DND-41 (cell line): ENCODE measurements at regions not wholly inside any gene's neighbourhood (a gene's known extent, or its start where the extent isn't known, plus 50 kb on each side); places are given as distances from the start of the nearest gene placed in this dataset.
"Not testable (repeated sequence)": the region's sequence is repeated elsewhere in the genome, so short reads cannot be mapped to it uniquely, and the experiment has no call there.

Experiments
- ATAC-seq: fragments of 200-7000 bp; cut with Tn5 transposase; 3 replicates; pipeline ENCODE4 v1.9.1; 2021; ENCODE audit warnings: low read depth; ENCODE audit not compliant: insufficient read depth
- DNase-seq: peaks from one replicate; pipeline ENCODE4 v3.0.0-alpha.2; 2020
- H2AFZ ChIP-seq: 2 replicates; pipeline ENCODE4 v1.6.0; 2012; ENCODE audit warnings: low read depth, low read length
- H3K27ac ChIP-seq: 2 replicates; pipeline ENCODE4 v1.5.1; 2012; ENCODE audit warnings: low read length, inconsistent platforms
- H3K27me3 ChIP-seq: fragments of 200-600 bp; sonication (generic); 2 replicates; pipeline ENCODE4 v1.6.0; 2012; ENCODE audit warnings: low read length, mild to moderate bottlenecking, inconsistent platforms; ENCODE audit not compliant: insufficient read depth, poor library complexity
- H3K36me3 ChIP-seq: 2 replicates; pipeline ENCODE4 v1.5.1; 2012; ENCODE audit warnings: low read length, inconsistent platforms; ENCODE audit not compliant: insufficient read depth
- H3K4me1 ChIP-seq: 2 replicates; pipeline ENCODE4 v1.5.1; 2012; ENCODE audit warnings: mild to moderate bottlenecking, low read length; ENCODE audit not compliant: insufficient read depth
- H3K4me2 ChIP-seq: 2 replicates; pipeline ENCODE4 v1.6.0; 2012; ENCODE audit warnings: mild to moderate bottlenecking, moderate library complexity, low read length, inconsistent platforms; ENCODE audit not compliant: insufficient read depth
- H3K4me3 ChIP-seq, 2 experiments: fragments of 200-600 bp in 1 of 2; shearing (Covaris generic) in 1 of 2; 2 replicates each; pipeline ENCODE4 v1.5.1; 2012 to 2016; ENCODE audit warnings: inconsistent platforms in 2 of 2, low read length in 2 of 2, mild to moderate bottlenecking in 2 of 2, low read depth in 1 of 2, moderate library complexity in 1 of 2
- H3K79me2 ChIP-seq: 2 replicates; pipeline ENCODE4 v1.6.0; 2012; ENCODE audit warnings: low read length, inconsistent platforms; ENCODE audit not compliant: insufficient read depth
- H3K9ac ChIP-seq: 2 replicates; pipeline ENCODE4 v1.6.0; 2012; ENCODE audit warnings: low read depth, mild to moderate bottlenecking, inconsistent platforms, low read length, moderate library complexity
- H3K9me3 ChIP-seq: 2 replicates; pipeline ENCODE4 v1.5.1; 2012; ENCODE audit warnings: low read length, moderate library complexity, mild to moderate bottlenecking, inconsistent platforms; ENCODE audit not compliant: insufficient read depth, severe bottlenecking
- H4K20me1 ChIP-seq: 2 replicates; pipeline ENCODE4 v1.6.0; 2012; ENCODE audit warnings: low read length; ENCODE audit not compliant: insufficient read depth
- CTCF ChIP-seq: IDR thresholded peaks from 2 replicates; pipeline ENCODE4 v1.5.1; 2012; ENCODE audit warnings: borderline replicate concordance, low read length, moderate library complexity, mild to moderate bottlenecking; ENCODE audit not compliant: poor library complexity, severe bottlenecking; ENCODE audit errors: extremely low read depth
- EZH2 ChIP-seq: IDR thresholded peaks from 3 replicates; pipeline ENCODE4 v1.6.1; 2012; ENCODE audit warnings: borderline replicate concordance, low read depth, mild to moderate bottlenecking, moderate library complexity, low read length, inconsistent platforms; ENCODE audit not compliant: severe bottlenecking

- H3K9me3 ChIP-seq = no peaks in the 10 kb centered on the region
- no peak overlapping the region for H2AFZ ChIP-seq
- no peak overlapping the region for H3K4me3 ChIP-seq
- H3K27me3 ChIP-seq = peaks cover 8% of the 10 kb centered on the region
- no peak for ATAC-seq
- no peak overlapping the region for H3K27ac ChIP-seq
- DNase-seq = no peak
- H3K9ac ChIP-seq = no peak overlapping the region
- no peaks in the 10 kb centered on the region for H3K36me3 ChIP-seq
- H3K4me1 ChIP-seq = no peaks in the 10 kb centered on the region
- no peak overlapping the region for H3K4me2 ChIP-seq
- H4K20me1 ChIP-seq = no peaks in the 10 kb centered on the region
- no peaks in the 10 kb centered on the region for H3K79me2 ChIP-seq
- TF ChIP-seq EZH2 (no peak), CTCF (no peak)
These were observed 268.6 kb upstream of the AGAP1 start for GRCh38 chr2:235225261-235225660.

- no peak overlapping the region for H3K27ac ChIP-seq
- H3K79me2 ChIP-seq = no peaks in the 10 kb centered on the region
- peaks cover 15% of the 10 kb centered on the region for H3K27me3 ChIP-seq
- DNase-seq = no peak
- no peaks in the 10 kb centered on the region for H3K4me1 ChIP-seq
- no peak overlapping the region for H2AFZ ChIP-seq
- H3K36me3 ChIP-seq = no peaks in the 10 kb centered on the region
- TF ChIP-seq CTCF (no peak), EZH2 (no peak)
- no peaks in the 10 kb centered on the region for H4K20me1 ChIP-seq
- no peak overlapping the region for H3K4me3 ChIP-seq
- H3K9me3 ChIP-seq = no peaks in the 10 kb centered on the region
- no peak for ATAC-seq
- H3K4me2 ChIP-seq = no peak overlapping the region
- H3K9ac ChIP-seq = no peak overlapping the region
These were observed 266.3 kb upstream of the AGAP1 start for GRCh38 chr2:235227590-235227989.

- H3K79me2 ChIP-seq, H2AFZ ChIP-seq, H3K27ac ChIP-seq, H3K4me1 ChIP-seq, H4K20me1 ChIP-seq, H3K36me3 ChIP-seq, ATAC-seq, DNase-seq, H3K9me3 ChIP-seq, H3K9ac ChIP-seq, H3K4me2 ChIP-seq, H3K4me3 ChIP-seq: not testable (repeated sequence)
- peaks cover 22% of the 10 kb centered on the region for H3K27me3 ChIP-seq
These were observed 265.4 kb upstream of the AGAP1 start for GRCh38 chr2:235228422-235228821.

GRCh38 chr2:235229236-235229635, 264.6 kb upstream of the AGAP1 start:
- H3K79me2 ChIP-seq = no peaks in the 10 kb centered on the region
- no peaks in the 10 kb centered on the region for H3K9me3 ChIP-seq
- H3K27me3 ChIP-seq = peaks cover 22% of the 10 kb centered on the region
- H3K4me3 ChIP-seq = no peak overlapping the region
- H4K20me1 ChIP-seq = no peaks in the 10 kb centered on the region
- H3K27ac ChIP-seq = no peak overlapping the region
- H3K9ac ChIP-seq = no peak overlapping the region
- DNase-seq = no peak
- no peak for ATAC-seq
- H3K36me3 ChIP-seq = no peaks in the 10 kb centered on the region
- TF ChIP-seq EZH2 = no peak
- no peak for TF ChIP-seq CTCF
- no peaks in the 10 kb centered on the region for H3K4me1 ChIP-seq
- H3K4me2 ChIP-seq = no peak overlapping the region
- H2AFZ ChIP-seq = no peak overlapping the region
